CD14-positive monocyte (primary cell): ENCODE measurements at regions not wholly inside any gene's neighbourhood (a gene's known extent, or its start where the extent isn't known, plus 50 kb on each side); places are given as distances from the start of the nearest gene placed in this dataset.

Experiments
- DNase-seq, 3 donors: peaks; one replicate each; pipeline ENCODE4 v3.0.0-alpha.2; 2011 to 2022
- H2AFZ ChIP-seq: 2 replicates; pipeline ENCODE4 v1.6.0; 2012; ENCODE audit warnings: mild to moderate bottlenecking, low read depth, low read length, inconsistent platforms; ENCODE audit not compliant: insufficient read depth, poor library complexity, severe bottlenecking
- H3K27ac ChIP-seq, 2 donors: 1 replicate in 1 of 2; 2 replicates in 1 of 2; pipeline ENCODE4 v1.5.1; 2012 to 2013; ENCODE audit warnings: low read length in 2 of 2, control low read depth in 1 of 2, inconsistent platforms in 1 of 2, low read depth in 1 of 2, mild to moderate bottlenecking in 1 of 2
- H3K27me3 ChIP-seq, 2 donors: one replicate each; pipeline versions ENCODE4 v1.6.0 to v1.6.1; 2011 to 2013; ENCODE audit warnings: low read length in 2 of 2; ENCODE audit not compliant: control insufficient read depth in 2 of 2, insufficient read depth in 2 of 2
- H3K36me3 ChIP-seq, 2 donors: replicated peaks in 1 of 2; 1 replicate in 1 of 2; 2 replicates in 1 of 2; pipeline versions ENCODE4 v1.5.1 to v1.6.1; 2012 to 2013; ENCODE audit warnings: low read length in 2 of 2, control low read depth in 1 of 2, inconsistent platforms in 1 of 2, mild to moderate bottlenecking in 1 of 2; ENCODE audit not compliant: insufficient read depth in 2 of 2, control insufficient read depth in 1 of 2
- H3K4me1 ChIP-seq, 2 donors: 1 replicate in 1 of 2; 2 replicates in 1 of 2; pipeline versions ENCODE4 v1.5.1 to v1.6.1; 2012 to 2013; ENCODE audit warnings: low read length in 2 of 2, control low read depth in 1 of 2, inconsistent platforms in 1 of 2, mild to moderate bottlenecking in 1 of 2, moderate library complexity in 1 of 2; ENCODE audit not compliant: insufficient read depth in 2 of 2, control insufficient read depth in 1 of 2
- H3K4me2 ChIP-seq: replicated peaks from 2 replicates; pipeline ENCODE3; 2012; ENCODE audit warnings: low read length, moderate library complexity, mild to moderate bottlenecking; ENCODE audit not compliant: poor library complexity, severe bottlenecking; ENCODE audit errors: extremely low read depth
- H3K4me3 ChIP-seq, 3 experiments: fragments of 200-600 bp in 1 of 3; sonication (generic) in 1 of 3; replicated peaks in 1 of 3; 1 replicate in 2 of 3; 2 replicates in 1 of 3; pipeline ENCODE4 v1.5.1; 2011 to 2013; ENCODE audit warnings: low read length in 3 of 3, mild to moderate bottlenecking in 3 of 3, control low read depth in 2 of 3, low read depth in 2 of 3, inconsistent platforms in 1 of 3, moderate library complexity in 1 of 3
- H3K79me2 ChIP-seq: 2 replicates; pipeline ENCODE4 v1.6.0; 2012; ENCODE audit warnings: mild to moderate bottlenecking, control low read depth, inconsistent platforms, low read length, moderate library complexity; ENCODE audit not compliant: insufficient read depth
- H3K9ac ChIP-seq: 2 replicates; pipeline ENCODE4 v1.6.0; 2017; ENCODE audit warnings: low read length, mild to moderate bottlenecking; ENCODE audit not compliant: insufficient read depth, poor library complexity, severe bottlenecking
- H3K9me3 ChIP-seq, 2 donors: replicated peaks in 1 of 2; 1 replicate in 1 of 2; 2 replicates in 1 of 2; pipeline versions ENCODE4 v1.5.1 to v1.6.1; 2012 to 2013; ENCODE audit warnings: low read length in 2 of 2, control low read depth in 1 of 2; ENCODE audit not compliant: control insufficient read depth in 1 of 2, insufficient read depth in 1 of 2
- H4K20me1 ChIP-seq: 2 replicates; pipeline ENCODE4 v1.6.0; 2012; ENCODE audit warnings: mild to moderate bottlenecking, low read length, control low read depth, moderate library complexity; ENCODE audit not compliant: insufficient read depth
- H3K27ac Mint-ChIP-seq, 7 donors: one replicate each; pipeline ENCODE4 v1.8.0; 2020; ENCODE audit warnings: mild to moderate bottlenecking in 7 of 7, mixed read lengths in 7 of 7, moderate library complexity in 6 of 7, inconsistent platforms in 2 of 7
- H3K27me3 Mint-ChIP-seq, 3 donors: one replicate each; pipeline ENCODE4 v1.8.0; 2021 to 2022; ENCODE audit warnings: low read depth in 3 of 3, mild to moderate bottlenecking in 3 of 3, mixed read lengths in 3 of 3, moderate library complexity in 3 of 3, inconsistent platforms in 1 of 3
- H3K36me3 Mint-ChIP-seq, 2 donors: one replicate each; pipeline ENCODE4 v1.8.0; 2020; ENCODE audit warnings: mixed read lengths in 2 of 2, inconsistent platforms in 1 of 2, mild to moderate bottlenecking in 1 of 2
- H3K4me1 Mint-ChIP-seq: one replicate; pipeline ENCODE4 v1.8.0; 2020; ENCODE audit warnings: mild to moderate bottlenecking, mixed read lengths
- H3K4me3 Mint-ChIP-seq, 2 donors: one replicate each; pipeline ENCODE4 v1.8.0; 2020; ENCODE audit warnings: mild to moderate bottlenecking in 2 of 2, mixed read lengths in 2 of 2, moderate library complexity in 1 of 2
- H3K9me3 Mint-ChIP-seq, 7 donors: one replicate each; pipeline ENCODE4 v1.8.0; 2020 to 2022; ENCODE audit warnings: mixed read lengths in 7 of 7, mild to moderate bottlenecking in 6 of 7, moderate library complexity in 6 of 7, inconsistent platforms in 2 of 7
- CTCF ChIP-seq: fragments of 200-600 bp; IDR thresholded peaks from one replicate; pipeline ENCODE4 v1.8.0; 2022; ENCODE audit warnings: antibody characterized with exemption, mild to moderate bottlenecking
- WGBS: methylation state at CpG from one replicate; pipeline ENCODE4 v1.1.5; 2013; ENCODE audit warnings: missing lambda C conversion rate; ENCODE audit not compliant: insufficient coverage; 5-methylcytosine and 5-hydroxymethylcytosine counted together
- intact Hi-C, 2 donors: fragments of 100-400 bp; cut with micrococcal nuclease; formaldehyde crosslinking; loops; one replicate each; pipeline versions ENCODE4 v1.15.0 to v1.15.1; 2023

GRCh38 chr10:111137587-111137986 lies 60.8 kb downstream of the ADRA2A start:
- Histone ChIP-seq H3K79me2 (no peaks in the 10 kb centered on the region), H3K4me3 (no peak overlapping the region), H3K4me2 (no peak overlapping the region), H3K4me1 (no peaks in the 10 kb centered on the region), H4K20me1 (no peaks in the 10 kb centered on the region), H3K9me3 (no peaks in the 10 kb centered on the region), H3K27me3 (no peaks in the 10 kb centered on the region), H2AFZ (no peak overlapping the region), H3K9ac (no peak overlapping the region), H3K36me3 (no peaks in the 10 kb centered on the region), H3K27ac (no peak overlapping the region)
- intact Hi-C loops, result no loop called here
- TF ChIP-seq CTCF, result no peak
- no peak overlapping the region for H3K27ac Mint-ChIP-seq
- no peaks in the 10 kb centered on the region for H3K4me1 Mint-ChIP-seq
- H3K9me3 Mint-ChIP-seq, result peaks cover 0 to 2% (median 2%) of the 10 kb centered on the region in 7 donors
- no peaks in the 10 kb centered on the region for H3K36me3 Mint-ChIP-seq
- WGBS, result no CpG with 5 or more reads among the region's 4 CpGs
- DNase-seq, result no peak
- no peak overlapping the region for H3K4me3 Mint-ChIP-seq
- H3K27me3 Mint-ChIP-seq, result peaks cover 0 to 2% (median 0%) of the 10 kb centered on the region in 3 donors

- no peaks in the 10 kb centered on the region for H3K4me1 Mint-ChIP-seq
- Histone ChIP-seq H3K4me2 (no peak overlapping the region), H3K27me3 (no peaks in the 10 kb centered on the region), H3K79me2 (no peaks in the 10 kb centered on the region), H3K4me3 (no peak overlapping the region), H3K4me1 (no peaks in the 10 kb centered on the region), H4K20me1 (no peaks in the 10 kb centered on the region), H3K36me3 (no peaks in the 10 kb centered on the region), H2AFZ (no peak overlapping the region), H3K9ac (no peak overlapping the region), H3K27ac (no peak overlapping the region), H3K9me3 (no peaks in the 10 kb centered on the region)
- no peaks in the 10 kb centered on the region for H3K36me3 Mint-ChIP-seq
- H3K27ac Mint-ChIP-seq, result no peak overlapping the region
- 93% methylated on average over 3 of the region's 7 CpGs for WGBS
- DNase-seq, result no peak
- no peak overlapping the region for H3K4me3 Mint-ChIP-seq
- TF ChIP-seq CTCF, result no peak
- peaks cover 0 to 2% (median 2%) of the 10 kb centered on the region in 7 donors for H3K9me3 Mint-ChIP-seq
- H3K27me3 Mint-ChIP-seq, result peaks cover 0 to 2% (median 0%) of the 10 kb centered on the region in 3 donors
- intact Hi-C loops, result no loop called here
Observed at GRCh38 chr10:111138544-111138943, 61.7 kb downstream of the ADRA2A start.
